Adrenal gland (tissue), 9 donors: ENCODE measurements at regions not wholly inside any gene's neighbourhood (a gene's known extent, or its start where the extent isn't known, plus 50 kb on each side); places are given as distances from the start of the nearest gene placed in this dataset.

ENCODE experiments used
- DNase-seq, 7 donors: peaks; one replicate each; pipeline ENCODE4 v3.0.0-alpha.2; 2019 to 2020
- H3K27ac ChIP-seq, 5 donors: fragments of 200-600 bp; sonication (generic) in 4 of 5; 1 replicate in 3 of 5; 2 replicates in 2 of 5; pipeline versions ENCODE4 v1.5.1 to v1.8.0; 2016 to 2020; ENCODE audit warnings: mild to moderate bottlenecking in 1 of 5
- H3K27me3 ChIP-seq: fragments of 200-600 bp; 2 replicates; pipeline ENCODE4 v1.8.0; 2021
- H3K36me3 ChIP-seq, 2 donors: fragments of 200-600 bp; replicated peaks in 1 of 2; 1 replicate in 1 of 2; 2 replicates in 1 of 2; pipeline versions ENCODE4 v1.5.1 to v1.8.0; 2018 to 2022
- H3K4me1 ChIP-seq, 2 donors: fragments of 200-600 bp; replicated peaks in 1 of 2; 1 replicate in 1 of 2; 2 replicates in 1 of 2; pipeline versions ENCODE4 v1.5.1 to v1.8.0; 2018 to 2021
- H3K4me3 ChIP-seq, 4 donors: fragments of 200-600 bp; sonication (generic) in 3 of 4; one replicate each; pipeline ENCODE4 v1.5.1; 2016 to 2018
- H3K9me3 ChIP-seq, 3 donors: fragments of 200-600 bp; sonication (generic) in 1 of 3; replicated peaks in 1 of 3; 1 replicate in 2 of 3; 2 replicates in 1 of 3; pipeline versions ENCODE4 v1.5.1 to v1.8.0; 2016 to 2021
- POLR2A ChIP-seq, 2 donors: fragments of 450-650 bp; IDR thresholded peaks; one replicate each; pipeline ENCODE4 v1.6.1; 2017; ENCODE audit warnings: antibody characterized with exemption in 2 of 2, mild to moderate bottlenecking in 2 of 2, moderate library complexity in 1 of 2
- WGBS, 4 donors: extraction: QIAGEN DNeasy Blood & Tissue Kit in 2 of 4; methylation state at CpG; one replicate each; pipeline versions ENCODE4 v1.1.5 to v1.1.7; 2013 to 2017; 5-methylcytosine and 5-hydroxymethylcytosine counted together
- intact Hi-C, 2 donors: fragments of 100-400 bp; cut with DNase I; formaldehyde crosslinking; loops; one replicate each; pipeline versions ENCODE4 v1.14.1 to v1.15.0; 2022 to 2023
- TF ChIP-seq, protein P1 (sequence below), 6 experiments: fragments of 450-650 bp in 4 of 6; fragments of 200-600 bp in 2 of 6; sonication (generic) in 1 of 6; IDR thresholded peaks; 1 replicate in 5 of 6; 2 replicates in 1 of 6; pipeline versions ENCODE4 v1.5.1 to v1.8.0; 2016 to 2021; ENCODE audit warnings: antibody characterized with exemption in 6 of 6, mild to moderate bottlenecking in 2 of 6, moderate library complexity in 1 of 6
- donor health status: healthy with polysubstance abuse.
- donor health status: Bipolar disorder and iron deficiency.
- donor health status: DM: yes; HTN: yes; CAD: no.
- donor health status: DM: no; HTN: no; CAD: no.
- donor health status: DM: no; HTN: no; CAD: no.

- H3K27ac ChIP-seq = no peak overlapping the region
- no peaks in the 10 kb centered on the region for H3K9me3 ChIP-seq
- DNase-seq = no peak
- intact Hi-C loops = no loop called here
- no peaks in the 10 kb centered on the region for H3K36me3 ChIP-seq
- WGBS, 4 donors = 80 to 88% (median 82%) methylated on average over 2 of the region's 2 CpGs
- no peaks in the 10 kb centered on the region for H3K4me1 ChIP-seq
- no peak overlapping the region for H3K4me3 ChIP-seq
- no peaks in the 10 kb centered on the region for H3K27me3 ChIP-seq
- TF ChIP-seq, protein P1, sequence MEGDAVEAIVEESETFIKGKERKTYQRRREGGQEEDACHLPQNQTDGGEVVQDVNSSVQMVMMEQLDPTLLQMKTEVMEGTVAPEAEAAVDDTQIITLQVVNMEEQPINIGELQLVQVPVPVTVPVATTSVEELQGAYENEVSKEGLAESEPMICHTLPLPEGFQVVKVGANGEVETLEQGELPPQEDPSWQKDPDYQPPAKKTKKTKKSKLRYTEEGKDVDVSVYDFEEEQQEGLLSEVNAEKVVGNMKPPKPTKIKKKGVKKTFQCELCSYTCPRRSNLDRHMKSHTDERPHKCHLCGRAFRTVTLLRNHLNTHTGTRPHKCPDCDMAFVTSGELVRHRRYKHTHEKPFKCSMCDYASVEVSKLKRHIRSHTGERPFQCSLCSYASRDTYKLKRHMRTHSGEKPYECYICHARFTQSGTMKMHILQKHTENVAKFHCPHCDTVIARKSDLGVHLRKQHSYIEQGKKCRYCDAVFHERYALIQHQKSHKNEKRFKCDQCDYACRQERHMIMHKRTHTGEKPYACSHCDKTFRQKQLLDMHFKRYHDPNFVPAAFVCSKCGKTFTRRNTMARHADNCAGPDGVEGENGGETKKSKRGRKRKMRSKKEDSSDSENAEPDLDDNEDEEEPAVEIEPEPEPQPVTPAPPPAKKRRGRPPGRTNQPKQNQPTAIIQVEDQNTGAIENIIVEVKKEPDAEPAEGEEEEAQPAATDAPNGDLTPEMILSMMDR (IDR thresholded peaks at IDR 0.05) = no peak
- no peak for TF ChIP-seq POLR2A (IDR thresholded peaks at IDR 0.05)
These were observed 725.6 kb upstream of the SLITRK5 start for GRCh38 chr13:86945584-86945983.

DNA sequence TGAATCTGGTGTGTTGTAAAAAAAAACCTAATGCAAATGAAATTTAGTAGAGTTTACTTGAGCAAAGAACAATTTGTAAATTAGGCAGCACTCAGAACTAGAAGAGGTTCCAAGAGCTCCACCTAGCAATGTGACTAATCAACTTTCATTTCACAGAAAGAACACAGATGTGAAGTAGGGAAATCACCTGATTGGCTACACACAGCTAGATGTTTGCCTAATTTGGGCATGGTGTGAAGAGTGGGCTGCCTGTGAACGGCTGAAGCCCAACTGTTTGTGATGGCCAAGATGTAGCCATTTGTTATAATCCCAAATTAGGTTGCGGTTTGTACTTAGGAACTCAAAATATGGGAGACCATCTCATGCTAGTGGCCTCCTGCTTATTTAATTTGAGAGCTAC, 724.4 kb upstream of the SLITRK5 start:
- H3K27ac ChIP-seq = no peak overlapping the region
- WGBS, 4 donors = 60 to 81% (median 70%) methylated on average over 2 of the region's 2 CpGs
- no peaks in the 10 kb centered on the region for H3K27me3 ChIP-seq
- TF ChIP-seq POLR2A (IDR thresholded peaks at IDR 0.05) = no peak
- TF ChIP-seq, protein P1 (IDR thresholded peaks at IDR 0.05) = no peak
- no peaks in the 10 kb centered on the region for H3K36me3 ChIP-seq
- no peak overlapping the region for H3K4me3 ChIP-seq
- intact Hi-C loops = no loop called here
- DNase-seq = no peak
- H3K4me1 ChIP-seq = no peaks in the 10 kb centered on the region
- H3K9me3 ChIP-seq = no peaks in the 10 kb centered on the region

- WGBS, 4 donors = 66 to 78% (median 72%) methylated on average over 1 of the region's 1 CpG
- Histone ChIP-seq H3K4me1 (no peaks in the 10 kb centered on the region), H3K4me3 (no peak overlapping the region), H3K9me3 (no peaks in the 10 kb centered on the region), H3K27me3 (no peaks in the 10 kb centered on the region), H3K36me3 (no peaks in the 10 kb centered on the region), H3K27ac (no peak overlapping the region)
- TF ChIP-seq, protein P1 (IDR thresholded peaks at IDR 0.05) = no peak
- no peak for TF ChIP-seq POLR2A (IDR thresholded peaks at IDR 0.05)
- intact Hi-C loops = no loop called here
- no peak for DNase-seq
These were observed 716.8 kb upstream of the SLITRK5 start for GRCh38 chr13:86954341-86954740.

DNA sequence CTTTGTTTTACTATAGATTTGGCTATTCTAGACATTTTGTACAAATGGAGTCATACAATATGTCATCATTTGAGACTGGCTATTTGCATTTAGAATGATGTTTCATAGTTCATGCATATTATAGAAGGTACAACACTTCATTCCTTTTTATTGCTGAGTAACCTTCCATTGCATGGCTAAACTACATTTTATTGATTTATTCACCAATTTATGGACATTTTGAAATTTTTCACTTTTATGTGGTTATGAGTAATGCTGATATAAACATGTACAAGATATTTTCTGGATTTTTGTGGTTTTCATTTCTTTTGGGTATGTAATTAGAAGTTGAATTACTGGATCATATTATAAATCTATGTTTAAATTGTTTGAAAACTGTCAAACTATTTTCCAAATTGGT, 710.3 kb upstream of the SLITRK5 start:
- intact Hi-C loops = no loop called here
- no peak for DNase-seq
- no peaks in the 10 kb centered on the region for H3K36me3 ChIP-seq
- no peak overlapping the region for H3K27ac ChIP-seq
- no peak for TF ChIP-seq POLR2A (IDR thresholded peaks at IDR 0.05)
- TF ChIP-seq, protein P1 (IDR thresholded peaks at IDR 0.05) = no peak
- no peaks in the 10 kb centered on the region for H3K4me1 ChIP-seq
- no peaks in the 10 kb centered on the region for H3K9me3 ChIP-seq
- H3K4me3 ChIP-seq = no peak overlapping the region
- no peaks in the 10 kb centered on the region for H3K27me3 ChIP-seq
